ENCODE measurements at regions not wholly inside any gene's neighbourhood (a gene's known extent, or its start where the extent isn't known, plus 50 kb on each side); places are given as distances from the start of the nearest gene placed in this dataset.

DNA sequence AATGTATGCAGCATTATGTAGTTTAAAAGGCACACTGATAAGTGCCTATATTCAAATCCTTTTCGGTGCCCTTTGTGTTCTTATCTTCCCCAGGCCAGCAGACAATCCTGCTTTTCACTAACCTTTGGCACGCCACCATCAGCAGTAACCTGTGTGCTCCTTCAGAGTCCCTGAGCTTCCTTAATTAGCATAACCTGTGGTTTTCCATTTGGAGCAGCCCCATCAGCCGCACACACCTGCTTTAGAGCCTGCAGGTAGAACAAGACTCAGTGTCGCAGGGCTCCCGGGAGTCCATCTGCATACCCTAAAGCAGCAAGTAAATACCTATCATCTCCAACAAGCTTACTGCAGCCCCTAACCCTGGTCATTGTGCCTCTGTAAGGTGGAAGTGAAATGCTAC is 755.1 kb downstream of the ROBO2 start:
- Histone ChIP-seq H3K4me1 (ENCODE audit: insufficient read depth, low read length, poor library complexity, severe bottlenecking) (no peaks in the 10 kb centered on the region), H3K4me2 (ENCODE audit: low read length) (no peak overlapping the region), H4K20me1 (ENCODE audit: insufficient read depth, low read length) (no peaks in the 10 kb centered on the region), H3K4me3 (ENCODE audit: low read depth, low read length, poor library complexity, severe bottlenecking) (no peak overlapping the region), H3K9me2 (ENCODE audit: insufficient read depth, low read length) (no peaks in the 10 kb centered on the region), H2AFZ (ENCODE audit: low read length) (no peak overlapping the region), H3K36me3 (ENCODE audit: insufficient read depth, low read length) (no peaks in the 10 kb centered on the region), H3K9me3 (ENCODE audit: low read length) (no peaks in the 10 kb centered on the region), H3K27ac (ENCODE audit: low read depth, low read length, poor library complexity, severe bottlenecking) (no peak overlapping the region), H3K79me2 (ENCODE audit: insufficient read depth, low read depth, low read length) (no peaks in the 10 kb centered on the region)
- no peak for DNase-seq (ENCODE audit: low spot score)
- CTCF ChIA-PET (ENCODE audit: unreplicated experiment), result no interaction called here
- POLR2A ChIA-PET, result no interaction called here
- BruUV-seq (replicated peaks), result no TSS peak
- intact Hi-C loops (cut with micrococcal nuclease; ENCODE audit: unreplicated experiment), result no loop called here
- no peak for TF ChIP-seq EZH2phosphoT487 (IDR thresholded peaks at IDR 0.05; ENCODE audit: borderline replicate concordance, low read depth, low read length)
- no peak for TF ChIP-seq CTCF (conservative IDR thresholded peaks at IDR 0.05; ENCODE audit: low read length)

- H4K20me1 ChIP-seq (ENCODE audit: insufficient read depth, low read length), result no peaks in the 10 kb centered on the region
- H2AFZ ChIP-seq (ENCODE audit: low read length), result no peak overlapping the region
- H3K9me3 ChIP-seq (ENCODE audit: low read length), result no peaks in the 10 kb centered on the region
- no peak overlapping the region for H3K27ac ChIP-seq (ENCODE audit: low read depth, low read length, poor library complexity, severe bottlenecking)
- H3K36me3 ChIP-seq (ENCODE audit: insufficient read depth, low read length), result no peaks in the 10 kb centered on the region
- no peak for DNase-seq (ENCODE audit: low spot score)
- intact Hi-C loops (cut with micrococcal nuclease; ENCODE audit: unreplicated experiment), result no loop called here
- no peaks in the 10 kb centered on the region for H3K79me2 ChIP-seq (ENCODE audit: insufficient read depth, low read depth, low read length)
- H3K9me2 ChIP-seq (ENCODE audit: insufficient read depth, low read length), result no peaks in the 10 kb centered on the region
- ChIA-PET POLR2A (interaction anchor here (1.5 kb wide), 1 partner anchor 17 kb away, joined by 3 read pairs; no protein-coding TSS in a partner anchor), CTCF (ENCODE audit: unreplicated experiment) (no interaction called here)
- no peak overlapping the region for H3K4me2 ChIP-seq (ENCODE audit: low read length)
- BruUV-seq (replicated peaks), result no TSS peak
- H3K4me3 ChIP-seq (ENCODE audit: low read depth, low read length, poor library complexity, severe bottlenecking), result no peak overlapping the region
- TF ChIP-seq EZH2phosphoT487 (IDR thresholded peaks at IDR 0.05; ENCODE audit: borderline replicate concordance, low read depth, low read length), result no peak
- TF ChIP-seq CTCF (conservative IDR thresholded peaks at IDR 0.05; ENCODE audit: low read length), result no peak
- H3K4me1 ChIP-seq (ENCODE audit: insufficient read depth, low read length, poor library complexity, severe bottlenecking), result no peaks in the 10 kb centered on the region
Observed at GRCh38 chr3:77799278-77799677, 759.4 kb downstream of the ROBO2 start.

DNA sequence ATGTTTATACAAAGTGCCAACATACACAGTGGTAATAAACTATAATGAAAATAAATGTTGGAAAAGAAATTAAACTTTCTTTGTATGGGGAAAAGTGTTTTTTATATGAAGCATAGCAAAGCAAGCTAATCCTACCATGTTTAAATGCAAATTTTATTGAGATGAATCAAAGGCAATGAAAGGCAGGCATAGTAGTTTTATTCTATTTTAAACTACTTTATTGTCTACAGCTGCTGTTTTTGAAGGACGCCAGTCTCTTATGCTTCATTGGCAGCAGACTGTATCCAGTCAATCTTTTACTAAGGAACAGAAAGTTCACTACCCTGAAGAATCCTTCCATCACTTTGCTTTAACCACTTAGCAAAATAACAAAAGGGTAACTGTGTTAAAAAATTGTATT is 761.0 kb downstream of the ROBO2 start:
- H3K4me2 ChIP-seq (ENCODE audit: low read length), result no peak overlapping the region
- ChIA-PET POLR2A (interaction anchor here (0.7 to 1.2 kb wide), 2 partner anchors 17 to 730 kb away, joined by 3 to 6 read pairs; no protein-coding TSS in a partner anchor), CTCF (ENCODE audit: unreplicated experiment) (no interaction called here)
- no peaks in the 10 kb centered on the region for H3K36me3 ChIP-seq (ENCODE audit: insufficient read depth, low read length)
- no peak for DNase-seq (ENCODE audit: low spot score)
- H3K4me1 ChIP-seq (ENCODE audit: insufficient read depth, low read length, poor library complexity, severe bottlenecking), result no peaks in the 10 kb centered on the region
- no TSS peak for BruUV-seq (replicated peaks)
- no peaks in the 10 kb centered on the region for H3K9me3 ChIP-seq (ENCODE audit: low read length)
- H3K4me3 ChIP-seq (ENCODE audit: low read depth, low read length, poor library complexity, severe bottlenecking), result no peak overlapping the region
- H3K27ac ChIP-seq (ENCODE audit: low read depth, low read length, poor library complexity, severe bottlenecking), result no peak overlapping the region
- H4K20me1 ChIP-seq (ENCODE audit: insufficient read depth, low read length), result no peaks in the 10 kb centered on the region
- TF ChIP-seq CTCF (conservative IDR thresholded peaks at IDR 0.05; ENCODE audit: low read length), result no peak
- no peak for TF ChIP-seq EZH2phosphoT487 (IDR thresholded peaks at IDR 0.05; ENCODE audit: borderline replicate concordance, low read depth, low read length)
- H3K9me2 ChIP-seq (ENCODE audit: insufficient read depth, low read length), result no peaks in the 10 kb centered on the region
- intact Hi-C loops (cut with micrococcal nuclease; ENCODE audit: unreplicated experiment), result no loop called here
- H2AFZ ChIP-seq (ENCODE audit: low read length), result no peak overlapping the region
- no peaks in the 10 kb centered on the region for H3K79me2 ChIP-seq (ENCODE audit: insufficient read depth, low read depth, low read length)
